HG03196 (cell line): ENCODE measurements at regions not wholly inside any gene's neighbourhood (a gene's known extent, or its start where the extent isn't known, plus 50 kb on each side); places are given as distances from the start of the nearest gene placed in this dataset.
"Not testable (repeated sequence)": the region's sequence is repeated elsewhere in the genome, so short reads cannot be mapped to it uniquely, and the experiment has no call there.

Experiments used
- ATAC-seq: cut with Tn5 transposase; IDR thresholded peaks from one replicate; pipeline ENCODE4 v1.9.1; 2021; ENCODE audit not compliant: unreplicated experiment

DNA sequence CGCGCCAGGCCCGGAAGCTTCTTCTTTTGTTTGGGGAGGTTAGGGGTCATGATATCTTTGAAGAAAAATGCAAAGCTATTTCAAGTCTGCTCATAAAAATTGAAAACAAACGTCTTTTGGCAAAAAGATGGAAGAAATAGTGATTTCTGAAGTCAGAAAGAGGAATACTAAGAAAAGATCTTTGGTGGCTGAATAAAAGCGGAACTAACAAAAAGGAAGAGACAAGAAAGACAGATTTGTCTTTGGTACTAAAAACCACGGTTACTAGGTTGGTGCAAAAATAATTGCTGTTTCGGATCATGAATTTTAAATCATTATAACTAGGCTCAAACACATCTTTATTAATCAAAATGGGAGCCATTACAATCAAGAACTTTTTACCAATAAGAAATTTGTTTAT lies 164.6 kb upstream of the TRIB2 start:
- ATAC-seq = no peak

- no peak for ATAC-seq
These were observed 162.3 kb upstream of the TRIB2 start for GRCh38 chr2:12554224-12555011.

- no peak for ATAC-seq
These were observed 161.6 kb upstream of the TRIB2 start for GRCh38 chr2:12555012-12555645.

DNA sequence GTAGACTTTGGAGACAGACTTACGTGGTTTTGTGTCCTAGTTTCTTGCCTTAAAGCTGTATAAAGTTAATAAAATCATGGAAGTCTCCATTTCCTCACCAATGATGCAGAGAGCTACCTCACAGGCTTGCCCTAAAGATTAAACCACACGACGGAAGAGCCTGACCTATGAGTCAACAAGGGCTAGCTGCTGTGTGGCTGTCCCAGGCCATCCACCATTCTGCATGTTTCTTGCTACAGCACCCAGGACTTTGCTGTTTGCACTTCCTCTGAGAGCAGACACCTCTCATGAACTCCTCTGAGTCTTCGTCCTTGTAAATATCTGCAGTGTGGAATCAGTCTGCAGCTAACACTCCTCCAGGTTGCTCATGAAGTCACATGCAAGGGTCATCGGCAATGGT lies 160.0 kb upstream of the TRIB2 start:
- no peak for ATAC-seq

GRCh38 chr2:12557688-12558087 lies 159.0 kb upstream of the TRIB2 start:
- no peak for ATAC-seq

DNA sequence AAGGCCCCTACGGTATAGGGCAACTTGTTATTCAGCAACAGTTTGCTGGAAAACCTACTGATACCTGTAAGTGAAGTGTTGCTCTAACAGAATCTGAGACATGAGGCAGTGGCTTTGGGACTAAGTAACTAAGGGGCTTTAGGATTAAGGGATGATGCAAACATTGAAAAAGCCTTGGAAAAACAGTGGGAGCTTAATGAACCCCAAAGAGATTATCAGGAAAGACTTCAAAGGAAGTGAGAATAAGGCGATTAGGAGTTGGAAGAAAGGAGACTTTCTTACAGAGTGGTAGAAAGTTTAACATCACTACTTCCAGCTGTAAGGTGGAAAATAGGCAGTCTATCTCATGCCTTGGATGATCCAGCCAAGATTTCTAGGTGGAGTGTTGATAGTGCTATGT lies 158.2 kb upstream of the TRIB2 start:
- no peak for ATAC-seq

GRCh38 chr2:12560618-12561017 lies 156.1 kb upstream of the TRIB2 start:
- ATAC-seq = no peak

DNA sequence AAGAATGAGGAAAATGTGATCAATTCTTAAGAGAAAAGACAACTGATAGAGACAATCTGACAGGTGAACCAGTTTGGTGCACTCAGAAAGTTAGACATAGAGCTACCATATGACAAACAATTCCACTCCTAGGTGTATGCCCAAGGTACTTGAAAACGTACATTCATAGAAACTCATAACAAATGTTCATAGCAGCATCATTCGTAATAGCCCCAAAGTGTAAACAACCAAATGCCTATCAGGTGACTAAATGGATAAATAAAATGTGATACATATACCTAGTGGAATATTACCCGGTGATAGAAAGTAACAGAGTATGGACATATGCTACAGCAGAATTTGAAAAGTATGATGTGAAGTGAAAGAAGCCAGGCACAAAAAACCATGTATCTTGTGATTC lies 149.3 kb upstream of the TRIB2 start:
- no peak for ATAC-seq

DNA sequence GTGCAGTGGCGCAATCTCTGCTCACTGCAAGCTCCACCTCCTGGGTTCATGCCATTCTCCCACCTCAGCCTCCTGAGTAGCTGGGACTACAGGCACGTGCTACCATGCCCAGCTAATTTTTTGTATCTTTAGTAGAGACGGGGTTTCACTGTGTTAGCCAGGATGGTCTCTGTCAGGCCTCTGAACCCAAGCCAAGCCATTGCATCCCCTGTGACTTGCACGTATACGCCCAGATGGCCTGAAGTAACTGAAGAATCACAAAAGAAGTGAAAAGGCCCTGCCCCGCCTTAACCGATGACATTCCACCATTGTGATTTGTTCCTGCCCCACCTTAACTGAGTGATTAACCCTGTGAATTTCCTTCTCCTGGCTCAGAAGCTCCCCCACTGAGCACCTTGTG lies 147.2 kb upstream of the TRIB2 start:
- ATAC-seq = not testable (repeated sequence)

DNA sequence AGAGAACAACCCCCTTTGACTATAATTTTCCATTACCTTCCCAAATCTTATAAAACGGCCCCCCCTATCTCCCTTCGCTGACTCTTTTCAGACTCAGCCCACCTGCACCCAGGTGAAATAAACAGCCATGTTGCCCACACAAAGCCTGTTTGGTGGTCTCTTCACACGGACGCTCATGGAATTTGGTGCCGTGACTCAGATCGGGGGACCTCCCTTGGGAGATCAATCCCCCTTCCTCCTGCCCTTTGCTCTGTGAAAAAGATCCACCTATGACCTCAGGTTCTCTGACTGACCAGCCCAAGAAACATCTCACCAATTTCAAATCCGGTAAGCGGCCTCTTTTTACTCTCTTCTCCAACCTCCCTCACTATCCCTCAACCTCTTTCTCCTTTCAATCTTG lies 146.8 kb upstream of the TRIB2 start:
- ATAC-seq = not testable (repeated sequence)

DNA sequence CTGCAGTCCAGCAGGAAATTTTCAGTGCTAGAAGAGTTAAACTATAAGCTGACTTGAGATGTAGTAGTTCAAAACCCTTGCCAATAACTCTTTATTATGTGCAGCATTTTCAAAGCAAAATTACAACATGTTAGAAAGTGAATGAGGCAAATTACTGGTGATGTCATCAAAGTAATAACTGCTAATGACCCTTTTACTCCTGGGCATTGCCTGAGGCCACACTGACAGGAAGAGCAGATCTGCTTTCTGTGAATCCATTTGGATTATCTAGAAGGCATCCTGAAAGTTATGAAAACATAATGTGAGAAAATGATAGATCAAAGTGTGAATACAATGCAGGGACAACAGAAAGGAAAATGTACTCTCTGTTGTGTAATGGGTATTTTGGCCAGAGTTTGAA lies 139.6 kb upstream of the TRIB2 start:
- ATAC-seq = no peak

DNA sequence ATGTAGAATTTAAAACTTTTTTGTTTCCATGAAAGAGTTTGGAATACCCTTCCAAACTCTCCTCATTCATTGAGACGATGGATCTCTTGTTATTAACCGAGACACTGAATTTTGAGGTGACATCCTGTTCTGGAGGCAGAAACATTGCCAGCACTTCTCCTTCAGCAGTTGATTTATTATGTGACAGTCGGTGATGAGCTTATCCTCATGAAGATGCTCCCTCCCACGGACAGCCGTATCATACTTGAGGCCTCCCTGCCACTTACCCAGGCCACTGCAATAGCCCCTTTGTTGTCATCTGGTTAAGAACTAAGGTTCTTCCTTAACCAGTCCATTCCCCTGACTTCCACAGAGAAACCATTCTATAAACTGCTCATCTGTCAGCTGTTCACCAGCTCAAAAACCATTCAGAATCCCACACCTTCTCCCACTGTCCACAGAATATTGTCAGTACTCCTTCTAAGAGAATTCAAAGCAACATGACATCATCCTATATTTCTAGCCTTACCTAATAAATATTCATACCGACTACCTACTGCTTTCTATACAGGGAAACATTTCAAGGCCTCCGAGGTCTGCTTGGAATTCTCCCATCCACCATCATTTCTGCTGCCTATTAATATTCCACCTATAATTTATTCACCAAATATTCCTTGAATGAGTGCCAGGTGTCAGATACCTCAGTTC lies 139.0 kb upstream of the TRIB2 start:
- ATAC-seq = no peak

DNA sequence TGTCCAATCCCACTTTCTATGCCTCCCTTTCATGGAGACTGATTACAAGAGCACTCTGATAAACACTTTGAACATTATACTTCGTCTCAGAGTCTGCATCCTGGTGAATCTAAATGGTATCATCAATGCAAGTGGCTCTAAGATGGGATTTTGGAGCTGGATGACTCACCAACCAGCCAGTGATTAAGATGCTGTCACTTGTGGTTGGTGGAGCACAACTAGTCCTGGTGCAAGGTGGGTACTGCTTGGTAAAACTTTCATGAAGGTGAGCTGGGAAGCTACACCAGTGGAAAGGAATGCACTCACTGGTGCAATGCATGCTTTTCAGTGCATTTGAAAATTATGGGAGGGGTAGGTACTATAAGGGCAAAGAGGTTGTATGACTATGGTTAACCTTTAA lies 137.7 kb upstream of the TRIB2 start:
- no peak for ATAC-seq

- ATAC-seq = no peak
These were observed 132.4 kb upstream of the TRIB2 start for GRCh38 chr2:12584338-12584737.

DNA sequence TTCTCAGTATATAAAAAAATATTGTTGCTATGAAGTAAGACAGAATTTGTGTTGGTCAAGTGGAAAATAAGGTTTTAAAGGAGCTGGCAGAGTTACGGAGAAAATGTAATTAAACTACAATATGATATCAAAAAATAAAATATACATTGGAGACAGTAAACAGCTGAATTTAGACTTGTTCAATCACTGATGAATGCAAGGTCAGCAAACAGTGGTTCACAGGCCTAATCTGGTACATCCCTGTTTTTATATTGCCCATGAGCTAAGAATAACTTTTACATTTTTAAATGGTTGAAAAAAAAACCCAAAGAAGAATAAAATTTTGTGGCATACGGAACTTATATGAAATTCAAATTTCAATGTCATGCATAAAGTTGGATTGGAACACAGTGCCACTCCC lies 131.0 kb upstream of the TRIB2 start:
- no peak for ATAC-seq

- no peak for ATAC-seq
These were observed 129.5 kb upstream of the TRIB2 start for GRCh38 chr2:12587228-12587627.

DNA sequence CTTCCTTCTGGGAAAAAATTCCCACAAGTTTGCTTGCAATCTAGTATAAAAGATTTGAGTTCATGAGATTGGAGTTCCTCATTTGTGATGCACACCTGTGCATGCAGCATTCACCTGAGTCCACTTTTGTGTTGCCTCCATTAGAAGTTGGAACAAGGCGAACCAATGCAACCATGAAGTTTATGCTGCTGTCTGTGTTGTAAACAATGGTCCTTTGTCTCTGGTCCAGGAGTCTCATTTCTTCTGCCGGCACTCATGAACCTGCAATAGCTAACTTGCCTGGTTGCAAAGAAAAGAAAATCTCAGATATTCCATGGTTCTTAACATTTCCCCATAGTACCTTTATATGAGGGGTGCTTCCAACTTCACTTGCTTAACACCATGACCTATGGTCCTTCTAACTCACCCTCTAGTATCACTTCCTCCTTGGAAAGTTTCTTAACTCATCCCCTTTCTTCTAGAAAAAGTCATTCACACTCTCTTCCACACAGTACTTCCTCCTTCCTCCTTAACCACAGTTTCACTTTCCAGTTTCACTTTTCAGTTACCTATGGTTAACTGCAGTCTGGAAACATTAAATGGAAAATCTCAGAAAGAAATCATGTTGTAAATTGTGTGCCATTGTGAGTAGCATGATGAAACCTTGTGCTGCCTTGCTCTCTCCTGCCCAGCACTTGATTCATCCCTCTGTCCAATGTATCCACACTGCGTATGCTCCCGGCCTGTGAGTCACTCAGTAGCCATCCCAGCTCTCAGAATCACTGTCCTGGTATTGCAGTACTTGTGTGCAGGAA lies 128.8 kb upstream of the TRIB2 start:
- ATAC-seq = peak; percentile 88

GRCh38 chr2:12588986-12589385 lies 127.8 kb upstream of the TRIB2 start:
- no peak for ATAC-seq

DNA sequence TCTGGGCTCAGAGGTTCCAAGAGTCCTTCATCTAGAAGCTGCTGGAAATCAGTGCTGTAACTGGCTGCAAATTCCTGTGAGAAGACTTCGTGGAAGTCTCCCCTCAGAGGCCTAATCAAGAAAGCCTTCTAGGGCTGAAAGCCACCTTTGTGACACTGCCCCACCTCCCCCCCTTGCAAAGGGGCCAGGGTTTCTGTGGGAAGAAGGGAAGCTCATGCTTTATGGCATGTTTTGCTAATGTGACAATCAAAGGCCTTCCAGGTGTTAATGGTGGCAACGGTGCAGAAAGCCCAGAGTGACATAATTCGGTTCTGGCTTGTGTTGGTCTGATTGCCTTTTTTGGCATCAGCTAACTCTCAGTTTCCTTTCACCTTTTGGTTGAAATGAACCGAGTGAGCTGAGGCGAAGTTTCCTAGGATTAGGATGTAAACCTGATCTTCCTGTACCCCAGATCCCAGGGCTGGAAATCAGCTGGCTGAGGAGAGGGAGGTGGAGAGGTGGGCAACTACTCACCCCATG lies 126.9 kb upstream of the TRIB2 start:
- ATAC-seq = no peak

DNA sequence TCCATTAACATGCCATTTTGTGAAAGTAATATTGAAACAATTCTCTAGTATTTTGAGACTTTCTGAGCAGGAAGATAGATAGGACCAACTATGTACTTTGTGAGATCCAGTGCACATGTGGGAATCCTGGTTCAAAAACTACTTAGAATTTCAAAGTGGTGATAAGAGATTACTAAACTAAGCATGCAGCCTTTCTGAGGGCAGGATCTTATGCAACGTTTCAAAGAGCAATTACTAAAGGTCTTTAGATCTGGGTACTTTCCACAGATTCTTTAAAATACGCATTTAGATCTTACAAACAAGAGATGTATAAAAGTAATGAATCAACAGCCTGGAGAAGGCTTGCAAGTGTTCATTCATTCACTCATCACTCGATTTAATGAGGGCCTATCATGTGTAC lies 124.4 kb upstream of the TRIB2 start:
- no peak for ATAC-seq

- no peak for ATAC-seq
These were observed 122.1 kb upstream of the TRIB2 start for GRCh38 chr2:12594590-12594989.
